LNCAP (cell line): ENCODE measurements at regions not wholly inside any gene's neighbourhood (a gene's known extent, or its start where the extent isn't known, plus 50 kb on each side); places are given as distances from the start of the nearest gene placed in this dataset.

Experiments
- CTCF ChIP-seq: fragments of 450-650 bp; IDR thresholded peaks from 2 replicates; pipeline ENCODE4 v1.5.1; 2017; ENCODE audit warnings: mild to moderate bottlenecking

DNA sequence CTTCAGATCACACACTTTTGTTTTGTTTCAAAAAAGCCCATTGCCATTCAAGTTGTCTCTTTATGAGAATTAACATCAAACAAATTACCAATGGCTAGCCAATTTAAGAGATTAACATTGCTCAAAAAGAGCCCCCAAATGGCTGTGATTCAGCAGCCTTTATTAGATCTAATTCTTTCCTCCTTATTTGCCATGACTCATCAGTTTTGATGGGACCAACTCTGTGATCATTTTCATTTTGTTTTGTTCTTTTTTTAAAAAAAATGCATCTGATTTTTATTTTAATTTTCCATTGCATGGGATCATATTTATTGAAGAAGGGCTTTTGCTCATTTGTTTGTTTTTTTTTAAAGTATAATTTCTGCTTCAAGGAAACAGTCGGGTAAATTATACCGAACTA, 161.6 kb upstream of the FRMPD4 start:
- TF ChIP-seq CTCF, result no peak

DNA sequence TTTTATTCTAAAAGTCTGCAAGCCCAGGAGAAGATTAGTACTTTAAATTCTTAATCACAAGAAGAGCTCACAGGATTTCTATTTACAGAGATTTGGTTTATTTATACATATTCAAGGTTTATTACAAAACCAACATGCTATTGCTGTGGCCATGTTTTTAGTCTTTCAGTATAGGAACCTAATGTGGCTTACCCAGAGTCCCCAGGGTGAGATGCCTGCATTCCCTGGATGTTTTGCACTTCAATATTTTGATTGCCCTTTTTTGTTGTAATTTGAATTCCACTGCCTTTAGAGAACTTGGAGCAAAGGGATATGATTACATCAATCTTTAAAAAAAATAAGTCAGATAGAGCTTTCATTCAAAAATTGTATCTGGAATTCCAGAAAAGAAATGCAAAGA, 146.0 kb upstream of the FRMPD4 start:
- TF ChIP-seq CTCF, result no peak

DNA sequence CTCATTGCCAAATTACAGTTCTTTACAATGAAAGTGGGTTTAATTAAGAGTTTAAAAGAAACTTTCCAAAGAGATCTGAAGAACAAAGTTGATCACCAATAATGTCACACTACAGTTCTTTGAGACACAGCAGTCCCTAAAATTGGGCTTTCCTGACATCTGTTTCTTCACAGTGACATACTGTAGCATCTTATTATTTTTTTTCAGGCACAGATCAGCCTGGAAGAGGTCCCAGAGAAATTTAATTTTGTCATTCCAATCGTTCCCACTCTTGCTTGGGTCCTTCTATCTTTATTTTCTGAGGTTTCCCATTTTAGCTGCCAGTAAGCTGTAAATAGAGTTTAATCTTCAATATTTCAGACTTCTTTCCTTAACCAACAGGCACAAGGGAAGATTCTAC, 143.1 kb upstream of the FRMPD4 start:
- no peak for TF ChIP-seq CTCF

GRCh38 chrX:11996810-11997209, 141.5 kb upstream of the FRMPD4 start:
- TF ChIP-seq CTCF, result no peak

GRCh38 chrX:11998944-11999343, 139.3 kb upstream of the FRMPD4 start:
- no peak for TF ChIP-seq CTCF

DNA sequence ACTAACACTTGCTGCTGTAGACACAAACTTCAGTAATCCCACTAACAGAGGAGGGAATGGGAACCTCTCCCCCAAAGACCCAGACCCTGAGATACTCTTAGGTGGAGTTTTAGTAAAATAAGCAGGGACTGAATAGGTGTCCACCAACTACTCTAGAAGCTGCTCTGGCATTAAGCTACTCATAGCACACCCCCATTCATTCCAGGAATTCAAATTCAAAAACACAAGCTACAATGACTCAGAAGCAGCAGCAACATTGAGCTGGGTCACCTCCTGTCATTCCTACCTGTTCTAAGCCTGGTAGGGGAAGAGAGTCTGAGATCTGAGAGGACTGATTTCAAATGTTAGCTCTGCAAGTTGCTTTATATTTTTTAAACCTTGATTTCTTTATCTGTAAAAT, 135.4 kb upstream of the FRMPD4 start:
- no peak for TF ChIP-seq CTCF

GRCh38 chrX:12007881-12008280, 130.4 kb upstream of the FRMPD4 start:
- no peak for TF ChIP-seq CTCF

DNA sequence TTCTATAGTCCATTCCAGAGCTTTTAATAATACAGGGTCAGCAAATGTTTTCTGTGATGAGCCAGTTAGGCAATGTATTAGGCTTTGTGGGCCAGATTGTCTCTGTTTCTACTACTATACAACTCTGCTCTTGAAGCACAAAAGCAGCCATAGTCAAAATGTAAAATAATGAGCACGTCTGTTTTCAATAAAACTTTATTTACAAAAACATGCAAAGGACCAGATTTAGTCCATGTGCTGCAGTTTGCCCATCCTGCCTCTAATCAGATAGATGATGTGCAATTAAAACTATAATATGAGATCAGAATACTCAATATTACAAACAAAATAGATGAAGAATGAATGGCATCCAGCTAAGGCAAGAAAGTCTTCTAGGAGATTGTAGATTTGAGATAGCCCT, 127.8 kb upstream of the FRMPD4 start:
- no peak for TF ChIP-seq CTCF
